Neural cell (in vitro differentiated cells): ENCODE measurements at regions not wholly inside any gene's neighbourhood (a gene's known extent, or its start where the extent isn't known, plus 50 kb on each side); places are given as distances from the start of the nearest gene placed in this dataset.

Experiments
- H2AFZ ChIP-seq: fragments of 200-600, 300-800 bp; sonication (generic), shearing (Covaris generic); 2 replicates; pipeline ENCODE4 v1.6.0; 2014; ENCODE audit warnings: low read depth, mild to moderate bottlenecking, antibody characterized with exemption, low read length, moderate library complexity
- H3F3A ChIP-seq: fragments of 200-600 bp; shearing (Covaris generic); 2 replicates; pipeline ENCODE4 v1.6.1; 2016; ENCODE audit warnings: mild to moderate bottlenecking, moderate library complexity, mixed read lengths, antibody characterized with exemption, low read length; ENCODE audit not compliant: insufficient read depth, poor library complexity, severe bottlenecking
- H3K27ac ChIP-seq: fragments of 200-600, 300-800 bp; sonication (generic), shearing (Covaris generic); 2 replicates; pipeline ENCODE4 v1.5.1; 2014; ENCODE audit warnings: mild to moderate bottlenecking, low read length, moderate library complexity
- H3K27me3 ChIP-seq: fragments of 300-800, 200-600 bp; sonication (generic), shearing (Covaris generic); 2 replicates; pipeline ENCODE4 v1.6.0; 2014; ENCODE audit warnings: mild to moderate bottlenecking, low read depth, low read length, moderate library complexity; ENCODE audit not compliant: insufficient read depth
- H3K36me3 ChIP-seq: fragments of 300-800, 200-600 bp; sonication (generic), shearing (Covaris generic); 2 replicates; pipeline ENCODE4 v1.5.1; 2014; ENCODE audit warnings: mild to moderate bottlenecking, antibody characterized with exemption, low read length, moderate library complexity; ENCODE audit not compliant: insufficient read depth
- H3K4me2 ChIP-seq: fragments of 300-800, 200-600 bp; sonication (generic), shearing (Covaris generic); 2 replicates; pipeline ENCODE4 v1.6.0; 2014; ENCODE audit warnings: mild to moderate bottlenecking, low read length
- H3K4me3 ChIP-seq: fragments of 300-800, 200-600 bp; sonication (generic), shearing (Covaris generic); 2 replicates; pipeline ENCODE4 v1.5.1; 2014; ENCODE audit warnings: mild to moderate bottlenecking, low read length, moderate library complexity
- H3K79me2 ChIP-seq: fragments of 200-600 bp; shearing (Covaris generic); replicated peaks from 2 replicates; pipeline ENCODE4 v1.6.0; 2014; ENCODE audit warnings: mild to moderate bottlenecking, low read length, moderate library complexity; ENCODE audit not compliant: insufficient read depth
- H3K9ac ChIP-seq: fragments of 300-800, 200-600 bp; sonication (generic), shearing (Covaris generic); 2 replicates; pipeline ENCODE4 v1.6.1; 2016; ENCODE audit warnings: mild to moderate bottlenecking, low read length, mixed read lengths
- H3K9me2 ChIP-seq: fragments of 200-600 bp; shearing (Covaris generic); 2 replicates; pipeline ENCODE4 v1.6.1; 2016; ENCODE audit warnings: mild to moderate bottlenecking, low read length, mixed read lengths; ENCODE audit not compliant: insufficient read depth
- H3K9me3 ChIP-seq: fragments of 200-600, 300-800 bp; sonication (generic), shearing (Covaris generic); 2 replicates; pipeline ENCODE4 v1.6.1; 2016; ENCODE audit warnings: mild to moderate bottlenecking, mixed run types, low read length, moderate library complexity, mixed read lengths
- H4K20me1 ChIP-seq: fragments of 200-600 bp; shearing (Covaris generic); 2 replicates; pipeline ENCODE4 v1.6.1; 2016; ENCODE audit warnings: mild to moderate bottlenecking, mixed run types; ENCODE audit not compliant: insufficient read depth
- CTCF ChIP-seq: fragments of 450-650 bp; IDR thresholded peaks from 2 replicates; pipeline ENCODE4 v1.5.1; 2014; ENCODE audit warnings: antibody characterized with exemption, mild to moderate bottlenecking, moderate library complexity; ENCODE audit not compliant: poor library complexity, severe bottlenecking
- EP300 ChIP-seq: fragments of 450-650 bp; conservative IDR thresholded peaks from 2 replicates; pipeline ENCODE4 v1.6.1; 2014; ENCODE audit warnings: antibody characterized with exemption, mild to moderate bottlenecking, moderate library complexity; ENCODE audit not compliant: poor library complexity, severe bottlenecking
- EZH2 ChIP-seq: fragments of 200-600, 300-800 bp; shearing (Covaris generic), sonication (generic); IDR thresholded peaks from 2 replicates; pipeline ENCODE4 v1.6.1; 2014; ENCODE audit warnings: antibody characterized with exemption, low read length, borderline replicate concordance, mild to moderate bottlenecking; ENCODE audit not compliant: insufficient read depth, poor library complexity, severe bottlenecking
- MXI1 ChIP-seq: fragments of 450-650 bp; conservative IDR thresholded peaks from 2 replicates; pipeline ENCODE4 v1.6.1; 2014; ENCODE audit warnings: antibody characterized with exemption, mild to moderate bottlenecking; ENCODE audit not compliant: poor library complexity, severe bottlenecking
- POLR2AphosphoS5 ChIP-seq: IDR thresholded peaks from 2 replicates; pipeline ENCODE4 v1.6.1; 2012
- RAD21 ChIP-seq: fragments of 450-650 bp; conservative IDR thresholded peaks from 2 replicates; pipeline ENCODE4 v1.6.1; 2014; ENCODE audit warnings: antibody characterized with exemption, mild to moderate bottlenecking, moderate library complexity
- REST ChIP-seq: IDR thresholded peaks from 2 replicates; pipeline ENCODE4 v1.6.1; 2012; ENCODE audit warnings: borderline replicate concordance
- SMC3 ChIP-seq: fragments of 450-650 bp; conservative IDR thresholded peaks from 2 replicates; pipeline ENCODE4 v1.6.1; 2014; ENCODE audit warnings: antibody characterized with exemption, mild to moderate bottlenecking, moderate library complexity; ENCODE audit not compliant: poor library complexity
- TAF1 ChIP-seq: IDR thresholded peaks from 2 replicates; pipeline ENCODE4 v1.6.1; 2012; ENCODE audit warnings: low read depth

- H3K9me2 ChIP-seq, result no peaks in the 10 kb centered on the region
- no peaks in the 10 kb centered on the region for H3K79me2 ChIP-seq
- H3K4me3 ChIP-seq, result no peak overlapping the region
- H3K4me2 ChIP-seq, result no peak overlapping the region
- no peaks in the 10 kb centered on the region for H3K36me3 ChIP-seq
- no peak overlapping the region for H3K9ac ChIP-seq
- H3F3A ChIP-seq, result no peaks in the 10 kb centered on the region
- no peaks in the 10 kb centered on the region for H4K20me1 ChIP-seq
- no peak overlapping the region for H2AFZ ChIP-seq
- H3K9me3 ChIP-seq, result no peaks in the 10 kb centered on the region
- no peak overlapping the region for H3K27ac ChIP-seq
- no peaks in the 10 kb centered on the region for H3K27me3 ChIP-seq
- TF ChIP-seq EP300, result no peak
- TF ChIP-seq EZH2, result no peak
- TF ChIP-seq RAD21, result no peak
- no peak for TF ChIP-seq POLR2AphosphoS5
- no peak for TF ChIP-seq REST
- no peak for TF ChIP-seq CTCF
- TF ChIP-seq TAF1, result no peak
- no peak for TF ChIP-seq SMC3
- no peak for TF ChIP-seq MXI1
Measured at GRCh38 chr6:134376785-134377184, 58.9 kb upstream of the SGK1 start.

- no peaks in the 10 kb centered on the region for H3K27me3 ChIP-seq
- TF ChIP-seq RAD21 (no peak), CTCF (no peak), POLR2AphosphoS5 (no peak)
- no peaks in the 10 kb centered on the region for H3K36me3 ChIP-seq
- no peaks in the 10 kb centered on the region for H3K9me3 ChIP-seq
- no peak overlapping the region for H2AFZ ChIP-seq
- no peaks in the 10 kb centered on the region for H3F3A ChIP-seq
- H3K27ac ChIP-seq, result no peak overlapping the region
- H3K9ac ChIP-seq, result no peak overlapping the region
- no peaks in the 10 kb centered on the region for H3K79me2 ChIP-seq
- H4K20me1 ChIP-seq, result no peaks in the 10 kb centered on the region
- no peak overlapping the region for H3K4me3 ChIP-seq
- H3K4me2 ChIP-seq, result no peak overlapping the region
- H3K9me2 ChIP-seq, result no peaks in the 10 kb centered on the region
Measured at GRCh38 chr6:134375220-134375580, 57.3 kb upstream of the SGK1 start.
